ENCODE measurements at regions not wholly inside any gene's neighbourhood (a gene's known extent, or its start where the extent isn't known, plus 50 kb on each side); places are given as distances from the start of the nearest gene placed in this dataset.

DNA sequence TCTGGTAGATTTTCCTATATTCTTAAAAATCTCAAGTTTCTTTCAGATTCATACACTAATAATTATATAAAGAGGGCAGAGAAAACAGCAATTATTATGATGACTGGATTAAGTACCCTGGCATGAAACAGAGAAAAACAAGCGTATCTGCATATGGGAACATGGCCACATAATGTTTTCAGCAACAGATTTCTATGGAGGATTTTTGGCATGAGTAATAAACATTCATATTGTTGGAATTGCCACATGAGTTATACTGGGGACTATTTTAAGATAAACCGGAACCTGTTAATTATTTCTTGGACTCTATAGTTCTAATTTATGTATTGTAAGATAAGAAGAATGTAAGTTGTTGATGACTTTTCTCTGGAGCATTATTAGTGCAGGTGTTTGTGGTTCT, 112.7 kb downstream of the OXSM start:
- peak overlapping the region in 5 of 11 experiments; percentile 16 to 59 (median 47); a peak in 6 of 22 replicates for H3K4me2 ChIP-seq

DNA sequence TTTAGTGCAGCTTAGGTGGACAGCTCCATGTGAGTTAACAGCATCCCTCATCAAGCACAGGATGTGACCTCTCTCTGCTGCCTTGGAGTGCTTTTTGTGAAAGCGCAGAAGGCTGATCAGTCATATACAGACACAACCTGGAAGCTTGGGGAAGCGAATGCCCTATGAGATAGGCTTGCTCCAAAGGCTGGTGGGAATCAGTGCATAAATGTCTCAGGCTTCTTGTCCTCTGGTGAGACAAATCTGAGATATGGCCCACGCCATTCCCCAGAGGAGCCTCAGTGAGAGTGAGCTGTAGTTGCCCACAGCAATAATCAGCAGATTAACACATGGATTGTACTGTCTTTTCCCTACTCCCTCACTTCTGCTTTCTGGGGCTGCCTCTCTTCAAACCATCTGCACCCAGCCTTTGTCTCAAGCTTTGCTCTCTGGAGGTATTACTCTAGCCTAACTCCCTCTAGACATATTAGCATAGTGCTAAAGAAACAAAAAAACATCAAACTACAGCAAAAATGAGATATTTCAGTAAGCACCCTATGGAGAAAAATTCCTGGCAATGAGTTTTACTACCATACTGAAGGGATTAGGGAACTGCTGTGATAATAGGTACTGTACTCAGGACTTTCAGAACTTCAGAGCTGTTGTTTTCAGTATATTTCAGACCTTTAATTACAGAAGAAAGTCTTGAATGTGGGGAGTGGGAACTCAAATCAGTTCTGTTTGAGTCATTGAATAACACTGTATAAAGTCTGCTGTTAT, 113.7 kb downstream of the OXSM start:
- Histone ChIP-seq H3K4me2 (peak overlapping the region in 9 of 11 experiments; percentile 7 to 59 (median 21); a peak in 12 of 22 replicates), H3K27me3 (no peaks in the 10 kb centered on the region), H3K9ac (no peak overlapping the region; a peak in 1 of 22 replicates), H3K4me3 (no peak overlapping the region), H3K36me3 (no peaks in the 10 kb centered on the region), H3K9me3 (replicated peaks in 1 of 11) (peaks cover 0 to 13% (median 5%) of the 10 kb centered on the region in 11 experiments; a peak in 11 of 22 replicates), H4K20me1 (no peaks in the 10 kb centered on the region), H3K27ac (no peak overlapping the region; a peak in 2 of 22 replicates), H3K4me1 (peaks cover 15 to 48% (median 33%) of the 10 kb centered on the region in 10 experiments; a peak in 18 of 20 replicates)
- TF ChIP-seq Cebpa-rat (IDR thresholded peaks at IDR 0.05): no peak

More for the DNA sequence above, 112.7 kb downstream of the OXSM start:
- Histone ChIP-seq H3K9me3 (replicated peaks in 1 of 11) (peaks cover 0 to 22% (median 10%) of the 10 kb centered on the region in 11 experiments; a peak in 13 of 22 replicates), H3K27me3 (no peaks in the 10 kb centered on the region), H3K9ac (no peak overlapping the region), H3K36me3 (no peaks in the 10 kb centered on the region), H3K4me1 (peaks cover 15 to 48% (median 33%) of the 10 kb centered on the region in 10 experiments; a peak in 18 of 20 replicates), H4K20me1 (no peaks in the 10 kb centered on the region), H3K27ac (no peak overlapping the region), H3K4me3 (no peak overlapping the region)
- no peak for TF ChIP-seq Cebpa-rat (IDR thresholded peaks at IDR 0.05)

GRCh38 chr3:25904206-25904605, 114.3 kb downstream of the OXSM start:
- Histone ChIP-seq H4K20me1 (no peaks in the 10 kb centered on the region), H3K4me3 (no peak overlapping the region), H3K4me1 (peaks cover 10 to 48% (median 32%) of the 10 kb centered on the region in 10 experiments; a peak in 18 of 20 replicates), H3K9ac (no peak overlapping the region; a peak in 1 of 22 replicates), H3K27ac (no peak overlapping the region; a peak in 2 of 22 replicates), H3K36me3 (no peaks in the 10 kb centered on the region), H3K9me3 (replicated peaks in 1 of 11) (peaks cover 0 to 7% (median 0%) of the 10 kb centered on the region in 11 experiments; a peak in 4 of 22 replicates), H3K4me2 (peak overlapping the region in 8 of 11 experiments; percentile 7 to 59 (median 19); a peak in 9 of 22 replicates), H3K27me3 (no peaks in the 10 kb centered on the region)
- no peak for TF ChIP-seq Cebpa-rat (IDR thresholded peaks at IDR 0.05)

DNA sequence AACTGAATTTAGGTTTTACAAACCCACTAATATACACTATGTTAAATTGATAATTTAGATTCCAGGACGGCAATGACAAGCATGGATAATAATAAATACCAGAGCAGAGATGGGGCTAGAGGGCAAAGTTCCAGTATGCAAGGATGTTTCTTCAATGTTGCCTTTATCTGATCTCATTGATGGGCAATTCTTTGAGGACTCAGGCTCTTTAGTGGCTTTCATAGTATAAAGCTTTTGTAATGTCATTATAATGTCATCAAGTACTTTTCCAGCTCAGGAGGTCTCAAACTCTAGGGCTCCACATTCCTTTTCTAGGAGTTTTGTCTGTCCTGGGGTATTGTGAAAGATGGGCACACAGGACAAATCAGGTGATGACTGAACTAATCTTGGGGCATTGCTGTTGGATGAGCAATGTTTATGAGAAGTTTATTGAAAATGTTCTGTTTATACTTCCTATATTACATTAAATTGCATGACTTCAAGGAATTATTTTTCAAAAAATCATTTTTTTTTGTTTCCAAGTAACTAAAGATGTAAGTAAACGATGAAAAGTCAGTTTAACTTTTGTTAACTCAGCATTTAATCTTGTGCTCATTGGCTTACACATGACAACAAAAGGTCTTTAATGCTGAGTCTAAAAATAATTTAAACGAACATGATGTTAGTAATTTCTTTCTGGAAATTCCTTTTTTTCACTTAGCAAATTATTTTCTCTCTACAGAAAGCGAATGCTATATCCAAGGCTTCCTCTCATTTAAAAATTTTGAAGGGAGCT, 116.4 kb downstream of the OXSM start:
- no peaks in the 10 kb centered on the region for H3K27me3 ChIP-seq
- H3K4me3 ChIP-seq: no peak overlapping the region
- no peak overlapping the region for H3K9ac ChIP-seq
- H3K4me2 ChIP-seq: no peak overlapping the region
- H4K20me1 ChIP-seq: no peaks in the 10 kb centered on the region
- H3K27ac ChIP-seq: no peak overlapping the region
- H3K4me1 ChIP-seq: peaks cover 3 to 41% (median 29%) of the 10 kb centered on the region in 10 experiments; a peak in 16 of 20 replicates
- peaks cover 0 to 11% (median 0%) of the 10 kb centered on the region in 11 experiments; a peak in 6 of 22 replicates for H3K9me3 ChIP-seq (replicated peaks in 1 of 11)
- TF ChIP-seq Cebpa-rat (IDR thresholded peaks at IDR 0.05): no peak
- H3K36me3 ChIP-seq: no peaks in the 10 kb centered on the region

DNA sequence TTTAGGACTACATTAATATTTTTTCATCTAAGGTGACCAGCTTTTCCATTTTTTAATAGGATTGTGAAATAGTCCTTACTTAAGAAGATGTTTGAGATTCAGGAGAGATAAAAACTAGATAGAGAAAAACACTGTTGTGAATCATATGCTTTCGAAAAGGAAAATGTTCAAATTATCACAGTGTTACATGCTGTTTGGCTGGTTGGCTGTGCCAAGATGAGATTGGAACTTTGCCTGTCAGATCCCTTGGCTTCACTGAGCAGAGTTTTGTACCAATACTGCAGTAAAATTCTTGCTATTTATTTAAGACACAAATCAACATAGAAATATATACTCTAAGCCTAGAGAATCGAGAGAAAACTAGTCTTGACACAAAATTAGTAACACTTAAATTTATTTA, 117.2 kb downstream of the OXSM start:
- Histone ChIP-seq H3K9me3 (replicated peaks in 1 of 11) (peaks cover 0 to 18% (median 5%) of the 10 kb centered on the region in 11 experiments; a peak in 10 of 22 replicates), H3K4me2 (no peak overlapping the region), H3K36me3 (no peaks in the 10 kb centered on the region), H3K27me3 (no peaks in the 10 kb centered on the region), H3K4me1 (peaks cover 3 to 41% (median 27%) of the 10 kb centered on the region in 10 experiments; a peak in 16 of 20 replicates), H3K27ac (no peak overlapping the region), H4K20me1 (no peaks in the 10 kb centered on the region), H3K4me3 (no peak overlapping the region), H3K9ac (no peak overlapping the region)
- no peak for TF ChIP-seq Cebpa-rat (IDR thresholded peaks at IDR 0.05)

DNA sequence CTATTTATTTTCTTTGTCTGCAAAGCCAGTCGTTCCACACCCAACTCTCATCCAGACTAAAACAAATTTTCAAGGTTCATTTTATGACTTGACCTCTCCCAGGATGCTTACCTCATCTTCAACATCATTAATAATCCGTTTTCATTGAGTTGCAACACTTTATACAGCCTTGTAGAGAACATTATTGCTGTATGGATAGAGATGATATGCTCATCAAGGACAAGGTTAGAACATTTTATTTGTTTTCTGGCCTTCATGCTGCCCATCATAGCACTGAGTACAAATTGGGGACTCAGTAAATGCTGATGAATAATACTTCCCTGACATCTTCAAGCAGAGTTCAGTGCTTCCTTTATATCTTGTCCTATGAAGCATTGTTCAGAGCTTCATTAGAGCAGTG, 120.2 kb downstream of the OXSM start:
- Histone ChIP-seq H3K4me2 (no peak overlapping the region), H3K36me3 (no peaks in the 10 kb centered on the region), H3K4me3 (no peak overlapping the region), H3K27ac (no peak overlapping the region), H3K27me3 (no peaks in the 10 kb centered on the region), H3K9ac (no peak overlapping the region), H3K9me3 (replicated peaks in 1 of 11) (peaks cover 0 to 18% (median 5%) of the 10 kb centered on the region in 11 experiments; a peak in 10 of 22 replicates), H3K4me1 (peaks cover 0 to 20% (median 8%) of the 10 kb centered on the region in 10 experiments; a peak in 11 of 20 replicates), H4K20me1 (no peaks in the 10 kb centered on the region)
- TF ChIP-seq Cebpa-rat (IDR thresholded peaks at IDR 0.05): no peak

- Histone ChIP-seq H3K4me2 (no peak overlapping the region), H3K9me3 (replicated peaks in 1 of 11) (peaks cover 0 to 18% (median 5%) of the 10 kb centered on the region in 11 experiments; a peak in 10 of 22 replicates), H3K9ac (no peak overlapping the region), H3K4me3 (no peak overlapping the region), H4K20me1 (no peaks in the 10 kb centered on the region), H3K27me3 (no peaks in the 10 kb centered on the region), H3K27ac (no peak overlapping the region), H3K36me3 (no peaks in the 10 kb centered on the region), H3K4me1 (peaks cover 0 to 15% (median 8%) of the 10 kb centered on the region in 10 experiments; a peak in 11 of 20 replicates)
- TF ChIP-seq Cebpa-rat (IDR thresholded peaks at IDR 0.05): no peak
Observed at GRCh38 chr3:25910997-25911396, 121.1 kb downstream of the OXSM start.

- no peak overlapping the region for H3K9ac ChIP-seq
- no peak for TF ChIP-seq Cebpa-rat (IDR thresholded peaks at IDR 0.05)
- peaks cover 0 to 18% (median 5%) of the 10 kb centered on the region in 11 experiments; a peak in 10 of 22 replicates for H3K9me3 ChIP-seq (replicated peaks in 1 of 11)
- no peak overlapping the region for H3K27ac ChIP-seq
- peak overlapping the region in 9 of 11 experiments; percentile 13 to 53 (median 23); a peak in 9 of 22 replicates for H3K4me2 ChIP-seq
- no peak overlapping the region for H3K4me3 ChIP-seq
- peaks cover 0 to 15% (median 8%) of the 10 kb centered on the region in 10 experiments; a peak in 11 of 20 replicates for H3K4me1 ChIP-seq
- no peaks in the 10 kb centered on the region for H3K27me3 ChIP-seq
- no peaks in the 10 kb centered on the region for H4K20me1 ChIP-seq
- H3K36me3 ChIP-seq: no peaks in the 10 kb centered on the region
Observed at GRCh38 chr3:25911525-25912295, 121.8 kb downstream of the OXSM start.

Measured in BLaER1 treated with 17β-estradiol and CSF1 and Interleukin-3, amounts not matched to agents 10 nM and 100 nM (cell line).